Gastroesophageal sphincter (tissue), 3 donors: ENCODE measurements at regions not wholly inside any gene's neighbourhood (a gene's known extent, or its start where the extent isn't known, plus 50 kb on each side); places are given as distances from the start of the nearest gene placed in this dataset.

Experiments used
- EP300 ChIP-seq: sonication (generic); formaldehyde crosslinking; IDR thresholded peaks from one replicate; pipeline ENCODE4 v1.6.1; 2017; ENCODE audit warnings: antibody characterized with exemption, mild to moderate bottlenecking
- POLR2A ChIP-seq, 2 donors: fragments of 450-650 bp; IDR thresholded peaks; one replicate each; pipeline ENCODE4 v1.6.1; 2017; ENCODE audit warnings: antibody characterized with exemption in 2 of 2, mild to moderate bottlenecking in 2 of 2, moderate library complexity in 1 of 2
- POLR2AphosphoS5 ChIP-seq: sonication (generic); formaldehyde crosslinking; IDR thresholded peaks from one replicate; pipeline ENCODE4 v1.6.1; 2017; ENCODE audit warnings: antibody characterized with exemption
- TF ChIP-seq, protein P1 (sequence below), 4 experiments: fragments of 200-600 bp in 2 of 4; fragments of 450-650 bp in 2 of 4; sonication (generic) in 1 of 4; IDR thresholded peaks; one replicate each; pipeline ENCODE4 v1.5.1; 2017 to 2019; ENCODE audit warnings: antibody characterized with exemption in 4 of 4, mild to moderate bottlenecking in 2 of 4, moderate library complexity in 2 of 4

DNA sequence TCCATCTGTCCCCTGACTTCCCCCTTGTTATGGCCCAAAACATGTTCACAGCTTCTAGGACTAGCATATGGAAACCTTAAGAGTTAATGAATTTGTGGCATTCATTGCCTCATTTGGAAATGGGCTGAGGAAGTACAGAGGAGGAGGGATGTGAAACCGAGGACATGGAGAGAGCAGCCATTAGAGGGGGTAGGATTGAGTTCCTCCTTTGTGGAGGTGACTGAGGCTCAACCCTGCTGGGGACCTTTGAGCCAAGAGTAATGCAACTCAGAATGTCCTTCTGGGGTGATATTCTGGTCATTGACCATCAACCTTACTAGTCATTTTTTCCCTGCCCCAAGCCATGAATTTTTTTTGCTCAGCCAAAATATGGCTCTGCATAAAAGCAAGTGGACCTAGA, 109.4 kb downstream of the ZNF518B start:
- TF ChIP-seq, protein P1, sequence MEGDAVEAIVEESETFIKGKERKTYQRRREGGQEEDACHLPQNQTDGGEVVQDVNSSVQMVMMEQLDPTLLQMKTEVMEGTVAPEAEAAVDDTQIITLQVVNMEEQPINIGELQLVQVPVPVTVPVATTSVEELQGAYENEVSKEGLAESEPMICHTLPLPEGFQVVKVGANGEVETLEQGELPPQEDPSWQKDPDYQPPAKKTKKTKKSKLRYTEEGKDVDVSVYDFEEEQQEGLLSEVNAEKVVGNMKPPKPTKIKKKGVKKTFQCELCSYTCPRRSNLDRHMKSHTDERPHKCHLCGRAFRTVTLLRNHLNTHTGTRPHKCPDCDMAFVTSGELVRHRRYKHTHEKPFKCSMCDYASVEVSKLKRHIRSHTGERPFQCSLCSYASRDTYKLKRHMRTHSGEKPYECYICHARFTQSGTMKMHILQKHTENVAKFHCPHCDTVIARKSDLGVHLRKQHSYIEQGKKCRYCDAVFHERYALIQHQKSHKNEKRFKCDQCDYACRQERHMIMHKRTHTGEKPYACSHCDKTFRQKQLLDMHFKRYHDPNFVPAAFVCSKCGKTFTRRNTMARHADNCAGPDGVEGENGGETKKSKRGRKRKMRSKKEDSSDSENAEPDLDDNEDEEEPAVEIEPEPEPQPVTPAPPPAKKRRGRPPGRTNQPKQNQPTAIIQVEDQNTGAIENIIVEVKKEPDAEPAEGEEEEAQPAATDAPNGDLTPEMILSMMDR (IDR thresholded peaks at IDR 0.05): no peak
- TF ChIP-seq POLR2A (IDR thresholded peaks at IDR 0.05) (no peak), POLR2AphosphoS5 (no peak), EP300 (no peak)
